Neural cell (in vitro differentiated cells): ENCODE measurements at regions not wholly inside any gene's neighbourhood (a gene's known extent, or its start where the extent isn't known, plus 50 kb on each side); places are given as distances from the start of the nearest gene placed in this dataset.

Experiments used
- CTCF ChIP-seq: fragments of 450-650 bp; IDR thresholded peaks from 2 replicates; pipeline ENCODE4 v1.5.1; 2014; ENCODE audit warnings: antibody characterized with exemption, mild to moderate bottlenecking, moderate library complexity; ENCODE audit not compliant: poor library complexity, severe bottlenecking
- EP300 ChIP-seq: fragments of 450-650 bp; conservative IDR thresholded peaks from 2 replicates; pipeline ENCODE4 v1.6.1; 2014; ENCODE audit warnings: antibody characterized with exemption, mild to moderate bottlenecking, moderate library complexity; ENCODE audit not compliant: poor library complexity, severe bottlenecking
- EZH2 ChIP-seq: fragments of 200-600, 300-800 bp; shearing (Covaris generic), sonication (generic); IDR thresholded peaks from 2 replicates; pipeline ENCODE4 v1.6.1; 2014; ENCODE audit warnings: antibody characterized with exemption, low read length, borderline replicate concordance, mild to moderate bottlenecking; ENCODE audit not compliant: insufficient read depth, poor library complexity, severe bottlenecking
- MXI1 ChIP-seq: fragments of 450-650 bp; conservative IDR thresholded peaks from 2 replicates; pipeline ENCODE4 v1.6.1; 2014; ENCODE audit warnings: antibody characterized with exemption, mild to moderate bottlenecking; ENCODE audit not compliant: poor library complexity, severe bottlenecking
- POLR2AphosphoS5 ChIP-seq: IDR thresholded peaks from 2 replicates; pipeline ENCODE4 v1.6.1; 2012
- REST ChIP-seq: IDR thresholded peaks from 2 replicates; pipeline ENCODE4 v1.6.1; 2012; ENCODE audit warnings: borderline replicate concordance
- SMC3 ChIP-seq: fragments of 450-650 bp; conservative IDR thresholded peaks from 2 replicates; pipeline ENCODE4 v1.6.1; 2014; ENCODE audit warnings: antibody characterized with exemption, mild to moderate bottlenecking, moderate library complexity; ENCODE audit not compliant: poor library complexity
- TAF1 ChIP-seq: IDR thresholded peaks from 2 replicates; pipeline ENCODE4 v1.6.1; 2012; ENCODE audit warnings: low read depth

GRCh38 chr2:129480790-129481189, 498.7 kb upstream of the RAB6C start:
- TF ChIP-seq POLR2AphosphoS5 (no peak), REST (no peak), CTCF (no peak), MXI1 (no peak), EZH2 (no peak), EP300 (no peak), SMC3 (no peak), TAF1 (no peak)
